ENCODE measurements at regions not wholly inside any gene's neighbourhood (a gene's known extent, or its start where the extent isn't known, plus 50 kb on each side); places are given as distances from the start of the nearest gene placed in this dataset.

GRCh38 chr4:149121023-149121404 is 678.8 kb upstream of the NR3C2 start:
- no peak for TF ChIP-seq RFX5 (IDR thresholded peaks at IDR 0.05; ENCODE audit: low read depth, low read length)
- TF ChIP-seq KAT2B (IDR thresholded peaks at IDR 0.05; ENCODE audit: borderline replicate concordance, low read depth, low read length), result no peak

Data from HepG2 (cell line).